ENCODE measurements at regions not wholly inside any gene's neighbourhood (a gene's known extent, or its start where the extent isn't known, plus 50 kb on each side); places are given as distances from the start of the nearest gene placed in this dataset.

GRCh38 chr12:83866477-83866876 lies 1046.1 kb downstream of the SLC6A15 start:
- H3K4me3 ChIP-seq (ENCODE audit: low read depth, low read length): no peak overlapping the region
- no peak for TF ChIP-seq CTCF (IDR thresholded peaks at IDR 0.05; ENCODE audit: borderline replicate concordance, insufficient read depth, low read depth, low read length)

- no peak overlapping the region for H3K4me3 ChIP-seq (ENCODE audit: low read depth, low read length)
- TF ChIP-seq CTCF (IDR thresholded peaks at IDR 0.05; ENCODE audit: borderline replicate concordance, insufficient read depth, low read depth, low read length): no peak
These were observed 1047.2 kb downstream of the SLC6A15 start for GRCh38 chr12:83865431-83865830.

GRCh38 chr12:83864054-83864453 lies 1048.5 kb downstream of the SLC6A15 start:
- TF ChIP-seq CTCF (IDR thresholded peaks at IDR 0.05; ENCODE audit: borderline replicate concordance, insufficient read depth, low read depth, low read length): no peak
- H3K4me3 ChIP-seq (ENCODE audit: low read depth, low read length): no peak overlapping the region

GRCh38 chr12:83859021-83859420 lies 1053.6 kb downstream of the SLC6A15 start:
- H3K4me3 ChIP-seq (ENCODE audit: low read depth, low read length): no peak overlapping the region
- no peak for TF ChIP-seq CTCF (IDR thresholded peaks at IDR 0.05; ENCODE audit: borderline replicate concordance, insufficient read depth, low read depth, low read length)

- H3K4me3 ChIP-seq (ENCODE audit: low read depth, low read length): no peak overlapping the region
- no peak for TF ChIP-seq CTCF (IDR thresholded peaks at IDR 0.05; ENCODE audit: borderline replicate concordance, insufficient read depth, low read depth, low read length)
These were observed 1055.8 kb downstream of the SLC6A15 start for GRCh38 chr12:83856803-83857202.

GRCh38 chr12:83850531-83850930 lies 1062.1 kb downstream of the SLC6A15 start:
- H3K4me3 ChIP-seq (ENCODE audit: low read depth, low read length): no peak overlapping the region
- TF ChIP-seq CTCF (IDR thresholded peaks at IDR 0.05; ENCODE audit: borderline replicate concordance, insufficient read depth, low read depth, low read length): no peak

- TF ChIP-seq CTCF (IDR thresholded peaks at IDR 0.05; ENCODE audit: borderline replicate concordance, insufficient read depth, low read depth, low read length): no peak
- no peak overlapping the region for H3K4me3 ChIP-seq (ENCODE audit: low read depth, low read length)
These were observed 1063.9 kb downstream of the SLC6A15 start for GRCh38 chr12:83848702-83849101.
